Duodenal mucosa (tissue), 2 donors: ENCODE measurements at regions not wholly inside any gene's neighbourhood (a gene's known extent, or its start where the extent isn't known, plus 50 kb on each side); places are given as distances from the start of the nearest gene placed in this dataset.

ENCODE experiments used
- H3K27ac ChIP-seq: one replicate; pipeline ENCODE4 v1.7.0; 2013; ENCODE audit warnings: low read depth, low read length
- H3K27me3 ChIP-seq, 2 donors: one replicate each; pipeline ENCODE4 v1.7.0; 2013; ENCODE audit warnings: low read length in 2 of 2, control low read depth in 1 of 2; ENCODE audit not compliant: insufficient read depth in 2 of 2, control insufficient read depth in 1 of 2
- H3K36me3 ChIP-seq, 2 donors: one replicate each; pipeline ENCODE4 v1.7.0; 2013; ENCODE audit warnings: low read length in 2 of 2, control low read depth in 1 of 2; ENCODE audit not compliant: insufficient read depth in 2 of 2, control insufficient read depth in 1 of 2
- H3K4me1 ChIP-seq, 2 donors: one replicate each; pipeline ENCODE4 v1.7.0; 2013; ENCODE audit warnings: low read length in 2 of 2, control low read depth in 1 of 2; ENCODE audit not compliant: insufficient read depth in 2 of 2, control insufficient read depth in 1 of 2
- H3K4me3 ChIP-seq, 2 donors: one replicate each; pipeline ENCODE4 v1.7.0; 2013; ENCODE audit warnings: low read length in 2 of 2, low read depth in 1 of 2
- H3K9ac ChIP-seq, 2 donors: one replicate each; pipeline ENCODE4 v1.7.0; 2013; ENCODE audit warnings: low read length in 2 of 2, low read depth in 1 of 2
- H3K9me3 ChIP-seq, 2 donors: one replicate each; pipeline ENCODE4 v1.7.0; 2013; ENCODE audit warnings: low read length in 2 of 2, control low read depth in 1 of 2; ENCODE audit not compliant: control insufficient read depth in 1 of 2

DNA sequence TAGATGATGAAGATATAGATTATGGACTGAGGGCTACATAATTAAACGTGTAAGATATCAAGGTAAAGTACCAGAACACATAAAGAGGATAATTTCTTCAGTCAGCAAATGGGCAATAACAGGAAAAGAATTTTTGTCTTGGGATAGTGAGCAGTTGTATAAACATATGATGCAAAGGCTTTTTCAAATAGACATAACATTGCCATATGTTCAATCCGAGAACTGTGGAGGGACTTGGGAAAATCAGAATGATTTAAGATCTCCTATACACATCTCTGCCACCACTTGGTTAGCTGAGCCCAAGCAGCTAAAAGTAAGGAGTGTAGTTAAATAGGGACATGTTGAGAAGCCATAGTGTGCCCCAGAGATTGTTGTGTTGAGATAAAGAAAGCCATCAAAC, 287.6 kb upstream of the ZNF521 start:
- no peaks in the 10 kb centered on the region for H3K36me3 ChIP-seq
- no peak overlapping the region for H3K4me3 ChIP-seq
- no peaks in the 10 kb centered on the region for H3K27me3 ChIP-seq
- no peaks in the 10 kb centered on the region for H3K9me3 ChIP-seq
- H3K4me1 ChIP-seq = no peaks in the 10 kb centered on the region
- H3K9ac ChIP-seq = no peak overlapping the region
- H3K27ac ChIP-seq = no peak overlapping the region

DNA sequence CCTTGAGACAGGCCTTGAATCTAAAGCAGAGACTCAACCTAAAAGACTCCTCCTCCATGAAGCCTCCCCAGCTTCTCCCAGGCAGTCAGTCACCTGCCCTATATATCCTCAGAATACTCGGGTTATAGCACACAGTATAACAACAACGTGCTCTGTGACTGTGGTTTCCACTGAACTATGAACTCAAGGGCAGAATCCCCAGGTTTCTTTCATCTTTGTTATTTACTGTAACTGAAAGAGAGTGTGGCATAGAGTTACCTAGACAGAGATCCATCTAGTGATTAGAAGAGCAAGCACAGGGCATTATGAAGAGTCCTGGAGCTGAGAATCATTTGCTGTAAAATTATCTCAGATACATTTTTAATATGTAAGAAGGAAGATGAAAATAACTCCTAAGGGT, 281.6 kb upstream of the ZNF521 start:
- Histone ChIP-seq H3K27ac (no peak overlapping the region), H3K9ac (no peak overlapping the region), H3K4me3 (no peak overlapping the region), H3K4me1 (no peaks in the 10 kb centered on the region), H3K9me3 (peaks cover 0 to 5% of the 10 kb centered on the region in 2 donors), H3K36me3 (no peaks in the 10 kb centered on the region), H3K27me3 (no peaks in the 10 kb centered on the region)

DNA sequence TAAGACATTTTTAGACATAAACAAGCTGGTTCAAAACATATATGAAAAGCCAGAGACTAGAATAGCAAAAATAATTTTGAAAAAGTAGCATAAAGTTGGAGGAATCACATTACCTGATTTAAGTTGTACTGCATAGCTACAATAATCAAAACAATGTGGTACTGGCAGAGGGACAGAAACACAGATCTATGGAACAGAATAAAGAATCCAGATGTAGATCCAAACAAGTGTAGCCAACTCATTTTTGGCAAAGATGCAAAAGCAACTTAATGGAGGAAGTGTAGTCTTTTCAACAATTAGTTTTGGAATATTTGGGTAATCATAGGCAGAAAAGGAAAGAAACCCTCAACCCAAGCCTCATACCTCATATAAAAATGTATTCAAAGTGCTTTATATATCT, 278.7 kb upstream of the ZNF521 start:
- no peaks in the 10 kb centered on the region for H3K36me3 ChIP-seq
- H3K9ac ChIP-seq = no peak overlapping the region
- H3K4me1 ChIP-seq = no peaks in the 10 kb centered on the region
- H3K9me3 ChIP-seq = peaks cover 8 to 14% of the 10 kb centered on the region in 2 donors
- H3K4me3 ChIP-seq = no peak overlapping the region
- H3K27me3 ChIP-seq = no peaks in the 10 kb centered on the region
- no peak overlapping the region for H3K27ac ChIP-seq

DNA sequence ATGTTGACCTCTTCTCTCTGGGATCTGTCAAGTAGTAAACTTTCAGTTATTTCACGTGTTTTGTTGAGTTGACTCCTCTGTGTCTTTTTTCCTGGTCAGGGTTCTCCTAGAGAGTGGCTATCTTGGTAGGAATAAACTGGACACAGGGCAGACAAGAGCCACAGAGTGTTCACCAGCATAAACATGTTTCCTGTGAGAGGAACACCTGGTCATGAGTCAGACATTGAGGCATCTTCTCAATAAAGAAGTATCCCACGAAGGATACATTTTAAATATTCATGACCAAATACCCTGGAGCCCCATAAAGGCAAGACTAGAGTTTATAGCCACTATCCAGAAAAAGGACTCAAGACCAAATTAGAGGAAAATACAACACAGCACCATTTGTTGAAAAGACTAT, 269.7 kb upstream of the ZNF521 start:
- H3K4me3 ChIP-seq = no peak overlapping the region
- H3K9me3 ChIP-seq = peaks cover 0 to 4% of the 10 kb centered on the region in 2 donors
- H3K27ac ChIP-seq = no peak overlapping the region
- H3K4me1 ChIP-seq = no peaks in the 10 kb centered on the region
- H3K27me3 ChIP-seq = no peaks in the 10 kb centered on the region
- H3K36me3 ChIP-seq = no peaks in the 10 kb centered on the region
- no peak overlapping the region for H3K9ac ChIP-seq

DNA sequence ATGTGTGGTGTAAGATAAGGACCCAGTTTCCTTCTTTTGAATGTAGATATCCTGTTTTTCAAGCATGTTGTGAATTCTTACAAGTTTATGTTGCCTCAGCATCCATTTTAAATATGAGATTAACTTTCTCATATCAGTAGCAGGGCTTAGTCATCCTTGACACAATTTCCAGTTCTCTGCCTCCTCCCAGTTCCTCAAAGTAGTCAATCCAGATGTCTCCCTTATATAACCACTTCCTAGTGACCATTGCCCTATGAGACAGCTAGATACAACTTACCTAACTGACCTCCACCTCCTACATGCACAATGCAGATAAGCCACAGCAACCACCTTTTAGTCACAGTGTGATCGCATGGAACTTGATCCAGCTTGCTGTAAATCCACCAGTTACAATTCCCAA, 269.2 kb upstream of the ZNF521 start:
- Histone ChIP-seq H3K4me3 (no peak overlapping the region), H3K27ac (no peak overlapping the region), H3K27me3 (no peaks in the 10 kb centered on the region), H3K9ac (no peak overlapping the region), H3K36me3 (no peaks in the 10 kb centered on the region), H3K9me3 (peaks cover 0 to 4% of the 10 kb centered on the region in 2 donors), H3K4me1 (no peaks in the 10 kb centered on the region)

DNA sequence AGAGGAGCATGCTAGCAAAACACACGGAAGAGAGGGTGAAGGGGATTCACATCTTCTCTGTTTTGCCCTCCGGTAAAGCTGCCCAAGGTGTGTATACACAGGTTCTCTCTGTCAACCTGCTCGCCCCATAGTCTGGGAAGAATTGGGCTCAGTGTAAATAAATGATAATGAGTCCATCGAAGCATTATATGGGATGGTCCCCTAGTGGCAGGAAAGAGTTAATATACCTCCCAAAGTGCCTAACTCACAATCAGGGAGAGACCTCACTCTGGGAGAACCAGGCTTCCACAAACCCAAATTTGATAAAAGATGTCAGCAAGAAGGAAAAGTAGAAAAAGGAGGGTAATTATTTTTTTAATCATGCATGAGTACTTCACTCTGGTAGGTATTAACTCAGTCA, 262.2 kb upstream of the ZNF521 start:
- Histone ChIP-seq H3K4me1 (no peaks in the 10 kb centered on the region), H3K36me3 (no peaks in the 10 kb centered on the region), H3K27me3 (no peaks in the 10 kb centered on the region), H3K4me3 (no peak overlapping the region), H3K9me3 (peaks cover 0 to 3% of the 10 kb centered on the region in 2 donors), H3K27ac (no peak overlapping the region), H3K9ac (no peak overlapping the region)

DNA sequence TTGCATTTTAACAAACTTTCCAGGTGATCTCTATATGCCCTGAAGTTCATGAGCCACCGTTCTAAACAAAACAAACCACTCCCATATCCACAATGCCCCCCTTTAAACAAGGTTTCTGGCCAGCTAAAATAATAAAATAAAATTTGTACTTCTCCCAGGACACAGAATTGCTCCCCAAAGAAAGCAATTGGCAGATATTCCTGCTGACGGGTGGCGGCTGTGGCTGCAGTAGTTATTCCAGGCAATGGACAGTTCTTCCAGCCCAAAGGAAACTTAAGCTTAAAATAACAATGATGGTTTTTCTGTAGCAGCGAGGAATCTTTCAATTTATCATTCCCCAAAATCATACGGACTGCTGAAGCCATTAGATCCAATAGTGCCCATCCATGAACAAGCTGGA, 260.5 kb upstream of the ZNF521 start:
- H3K9me3 ChIP-seq = peaks cover 0 to 3% of the 10 kb centered on the region in 2 donors
- no peak overlapping the region for H3K9ac ChIP-seq
- no peak overlapping the region for H3K4me3 ChIP-seq
- H3K36me3 ChIP-seq = no peaks in the 10 kb centered on the region
- H3K27ac ChIP-seq = no peak overlapping the region
- H3K4me1 ChIP-seq = no peaks in the 10 kb centered on the region
- H3K27me3 ChIP-seq = no peaks in the 10 kb centered on the region

DNA sequence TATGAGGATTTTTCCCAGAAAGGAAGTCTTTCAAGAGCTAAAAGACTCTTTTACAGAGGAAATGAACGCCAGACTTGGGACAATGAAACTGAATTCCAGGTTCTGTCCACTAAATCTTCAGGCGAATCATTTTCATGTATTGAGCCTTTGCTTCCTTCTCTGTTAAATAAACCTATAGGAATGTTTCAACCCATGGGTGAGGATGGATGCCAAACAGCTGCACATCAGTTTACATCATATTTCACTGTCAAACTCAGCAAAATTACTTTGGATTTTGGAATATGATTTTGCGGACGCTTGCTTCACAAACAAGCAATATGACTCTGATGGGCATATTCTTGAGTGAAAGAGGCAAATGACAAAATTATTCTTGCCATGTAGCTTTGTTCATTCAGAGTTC, 256.1 kb upstream of the ZNF521 start:
- no peak overlapping the region for H3K27ac ChIP-seq
- H3K4me1 ChIP-seq = no peaks in the 10 kb centered on the region
- no peaks in the 10 kb centered on the region for H3K36me3 ChIP-seq
- no peaks in the 10 kb centered on the region for H3K9me3 ChIP-seq
- H3K27me3 ChIP-seq = no peaks in the 10 kb centered on the region
- H3K9ac ChIP-seq = no peak overlapping the region
- H3K4me3 ChIP-seq = no peak overlapping the region

DNA sequence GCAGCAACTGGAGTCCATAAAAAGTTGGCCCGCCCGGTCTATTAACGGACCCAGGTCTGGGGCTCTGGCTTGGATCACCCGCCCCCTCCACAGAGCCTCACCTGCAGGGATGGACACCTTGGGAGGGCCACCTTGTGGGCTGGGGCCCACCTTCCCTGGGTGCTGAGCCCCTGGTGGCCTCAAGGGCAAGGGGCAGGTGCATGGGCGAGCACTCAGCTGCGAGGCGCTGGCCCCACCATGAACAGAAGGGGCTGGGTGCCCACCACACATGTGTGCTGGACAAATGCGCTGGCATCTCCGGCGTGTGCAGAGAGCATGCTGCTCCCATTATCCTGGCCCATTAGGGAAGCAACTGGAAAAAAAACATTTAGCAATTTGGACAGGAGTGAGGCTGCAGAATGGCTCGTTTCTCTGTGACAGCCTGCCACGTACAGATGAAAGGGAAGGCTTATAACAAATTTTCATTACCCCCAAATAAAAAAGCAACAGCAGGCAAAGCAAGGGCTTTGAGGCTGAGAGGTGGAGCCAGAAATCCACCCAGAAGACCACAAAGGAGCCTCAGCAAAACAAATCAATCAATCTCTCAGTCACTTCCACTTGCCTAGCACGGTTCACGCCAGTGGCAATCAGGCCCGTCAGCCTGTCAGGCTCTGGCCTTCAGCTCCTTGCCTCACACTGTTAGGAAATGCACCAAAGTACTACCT, 253.1 kb upstream of the ZNF521 start:
- Histone ChIP-seq H3K4me3 (no peak overlapping the region), H3K27ac (no peak overlapping the region), H3K27me3 (no peaks in the 10 kb centered on the region), H3K9ac (no peak overlapping the region), H3K36me3 (no peaks in the 10 kb centered on the region), H3K4me1 (no peaks in the 10 kb centered on the region), H3K9me3 (no peaks in the 10 kb centered on the region)

DNA sequence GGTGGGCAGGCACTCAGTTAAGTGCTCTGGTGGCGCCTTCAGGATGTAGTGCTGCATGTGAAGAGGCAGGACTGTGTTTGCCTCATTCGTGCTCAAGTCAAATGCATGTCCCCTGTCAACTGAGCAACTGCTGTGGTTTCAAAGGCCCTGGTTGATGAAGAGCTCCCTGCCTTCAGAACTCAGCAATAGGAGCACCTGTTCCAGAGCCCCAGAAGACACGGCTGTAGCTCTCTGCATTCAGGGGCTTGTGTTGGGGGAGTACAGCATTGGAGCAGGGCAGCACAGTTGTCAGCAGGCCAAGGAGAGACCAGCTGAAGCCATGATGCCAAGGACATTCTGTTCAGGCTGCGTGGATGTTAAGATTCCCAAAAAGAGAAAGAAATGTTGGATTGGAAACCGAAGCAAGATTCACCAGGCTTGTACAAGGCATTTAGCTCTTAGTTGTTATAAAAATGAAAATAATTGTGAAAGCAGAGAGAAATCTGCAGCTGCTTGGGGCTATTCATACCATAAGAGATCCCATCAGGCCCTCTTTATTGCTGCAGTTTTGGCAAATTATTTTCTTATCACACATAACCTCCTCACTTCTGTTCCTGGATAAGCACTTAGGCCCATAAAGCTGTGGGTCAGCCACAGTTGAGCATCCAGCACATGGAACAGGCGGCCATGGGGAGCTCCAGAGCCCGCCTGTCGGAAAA, 252.4 kb upstream of the ZNF521 start:
- Histone ChIP-seq H3K9ac (no peak overlapping the region), H3K27ac (no peak overlapping the region), H3K9me3 (no peaks in the 10 kb centered on the region), H3K4me1 (no peaks in the 10 kb centered on the region), H3K27me3 (no peaks in the 10 kb centered on the region), H3K36me3 (no peaks in the 10 kb centered on the region), H3K4me3 (no peak overlapping the region)
